GM23338 (cell line): ENCODE measurements at regions not wholly inside any gene's neighbourhood (a gene's known extent, or its start where the extent isn't known, plus 50 kb on each side); places are given as distances from the start of the nearest gene placed in this dataset.

ENCODE experiments used
- ATAC-seq: fragments of 200-7000 bp; cut with Tn5 transposase; 3 replicates; pipeline ENCODE4 v1.9.1; 2020
- DNase-seq: peaks from one replicate; pipeline ENCODE4 v3.0.0-alpha.2; 2015; ENCODE audit warnings: low spot score
- H2AFZ ChIP-seq: fragments of 200-600 bp; sonication (generic); 2 replicates; pipeline ENCODE4 v1.8.0; 2016; ENCODE audit warnings: antibody characterized with exemption, mild to moderate bottlenecking, moderate library complexity
- H3F3A ChIP-seq: fragments of 200-600 bp; sonication (generic); replicated peaks from 2 replicates; pipeline ENCODE4 v1.8.0; 2017; ENCODE audit warnings: antibody characterized with exemption, mixed run types, low read depth
- H3K27ac ChIP-seq: fragments of 200-600 bp; sonication (generic); 2 replicates; pipeline ENCODE4 v1.6.1; 2016; ENCODE audit warnings: low read depth
- H3K27me3 ChIP-seq: fragments of 200-600 bp; sonication (generic); 2 replicates; pipeline ENCODE4 v1.8.0; 2016; ENCODE audit warnings: mild to moderate bottlenecking, mixed run types, moderate library complexity; ENCODE audit not compliant: insufficient read depth
- H3K36me3 ChIP-seq: fragments of 200-600 bp; sonication (generic); 2 replicates; pipeline ENCODE4 v1.8.0; 2016; ENCODE audit warnings: mild to moderate bottlenecking; ENCODE audit not compliant: insufficient read depth
- H3K4me1 ChIP-seq: fragments of 200-600 bp; sonication (generic); 2 replicates; pipeline ENCODE4 v1.8.0; 2016; ENCODE audit warnings: mild to moderate bottlenecking, moderate library complexity; ENCODE audit not compliant: insufficient read depth
- H3K4me2 ChIP-seq: fragments of 200-600 bp; sonication (generic); 2 replicates; pipeline ENCODE4 v1.7.1; 2017; ENCODE audit warnings: mixed run types
- H3K4me3 ChIP-seq: fragments of 200-600 bp; sonication (generic); 2 replicates; pipeline ENCODE4 v1.6.1; 2016; ENCODE audit warnings: mixed run types
- H3K79me2 ChIP-seq: fragments of 200-600 bp; sonication (generic); replicated peaks from 2 replicates; pipeline ENCODE4 v1.8.0; 2017; ENCODE audit warnings: mild to moderate bottlenecking; ENCODE audit not compliant: insufficient read depth
- H3K9me2 ChIP-seq: fragments of 200-600 bp; sonication (generic); 2 replicates; pipeline ENCODE4 v1.8.0; 2017; ENCODE audit not compliant: insufficient read depth
- H4K20me1 ChIP-seq: fragments of 200-600 bp; sonication (generic); replicated peaks from 2 replicates; pipeline ENCODE4 v1.8.0; 2017; ENCODE audit warnings: mild to moderate bottlenecking; ENCODE audit not compliant: insufficient read depth
- H3K27ac Mint-ChIP-seq: 2 replicates; pipeline ENCODE4 v1.8.0; 2020; ENCODE audit warnings: inconsistent platforms, mild to moderate bottlenecking, moderate library complexity, mixed read lengths
- H3K27me3 Mint-ChIP-seq: 3 replicates; pipeline ENCODE4 v1.8.0; 2022; ENCODE audit warnings: low read depth, mild to moderate bottlenecking, moderate library complexity, mixed read lengths, inconsistent platforms; ENCODE audit not compliant: insufficient read depth, poor library complexity
- H3K36me3 Mint-ChIP-seq: 3 replicates; pipeline ENCODE4 v1.8.0; 2021; ENCODE audit warnings: low read depth, mild to moderate bottlenecking, inconsistent platforms, moderate library complexity, mixed read lengths
- H3K4me1 Mint-ChIP-seq: 3 replicates; pipeline ENCODE4 v1.8.0; 2020; ENCODE audit warnings: mild to moderate bottlenecking, inconsistent platforms, mixed read lengths
- H3K4me3 Mint-ChIP-seq: 3 replicates; pipeline ENCODE4 v1.8.0; 2021; ENCODE audit warnings: moderate library complexity, mild to moderate bottlenecking, inconsistent platforms, mixed read lengths
- H3K9me3 Mint-ChIP-seq: 3 replicates; pipeline ENCODE4 v1.8.0; 2020; ENCODE audit warnings: moderate library complexity, mild to moderate bottlenecking, inconsistent platforms, mixed read lengths
- CREB1 ChIP-seq: fragments of 250-450 bp; sonication (Bioruptor Pico); IDR thresholded peaks from 2 replicates; pipeline ENCODE4 v1.5.0; 2020; ENCODE audit warnings: low read depth, mild to moderate bottlenecking, moderate library complexity
- EZH2 ChIP-seq: fragments of 200-600 bp; sonication (generic); IDR thresholded peaks from one replicate; pipeline ENCODE4 v1.8.0; 2017; ENCODE audit warnings: antibody characterized with exemption, mild to moderate bottlenecking, low read depth; ENCODE audit not compliant: unreplicated experiment
- EZH2phosphoT487 ChIP-seq: fragments of 200-600 bp; sonication (generic); IDR thresholded peaks from one replicate; pipeline ENCODE4 v1.8.1; 2018; ENCODE audit warnings: antibody characterized with exemption; ENCODE audit not compliant: unreplicated experiment
- JUNB ChIP-seq: IDR thresholded peaks from one replicate; pipeline ENCODE4 v1.6.1; 2016; ENCODE audit warnings: antibody characterized with exemption; ENCODE audit not compliant: unreplicated experiment
- NANOG ChIP-seq: IDR thresholded peaks from 2 replicates; pipeline ENCODE4 v1.6.1; 2016; ENCODE audit warnings: antibody characterized with exemption, borderline replicate concordance
- POLR2AphosphoS5 ChIP-seq: IDR thresholded peaks from 2 replicates; pipeline ENCODE4 v1.6.1; 2016; ENCODE audit warnings: antibody characterized with exemption, low read depth
- STAT1 ChIP-seq: IDR thresholded peaks from one replicate; pipeline ENCODE4 v1.6.1; 2016; ENCODE audit warnings: antibody characterized with exemption; ENCODE audit not compliant: unreplicated experiment
- ZNF114 ChIP-seq: fragments of 250-450 bp; sonication (Bioruptor Pico); IDR thresholded peaks from 2 replicates; pipeline ENCODE4 v1.5.0; 2020; ENCODE audit warnings: mild to moderate bottlenecking, moderate library complexity
- ZNF331 ChIP-seq: fragments of 250-450 bp; sonication (Bioruptor Pico); IDR thresholded peaks from 2 replicates; pipeline ENCODE4 v1.5.0; 2020; ENCODE audit warnings: low read depth, mild to moderate bottlenecking, moderate library complexity
- TF ChIP-seq, protein P1 (sequence below): IDR thresholded peaks from 2 replicates; pipeline ENCODE4 v1.6.1; 2016; ENCODE audit warnings: antibody characterized with exemption
- TF ChIP-seq, protein P2 (sequence below), 2 experiments: fragments of 200-600 bp in 1 of 2; sonication (generic) in 1 of 2; conservative IDR thresholded peaks; 2 replicates each; pipeline versions ENCODE4 v1.5.1 to v1.6.1; 2016 to 2017; ENCODE audit warnings: antibody characterized with exemption in 2 of 2, low read depth in 2 of 2, mild to moderate bottlenecking in 2 of 2, moderate library complexity in 1 of 2
- TF ChIP-seq, protein P3 (sequence below): IDR thresholded peaks from one replicate; pipeline ENCODE4 v1.6.1; 2018; ENCODE audit warnings: antibody characterized with exemption; ENCODE audit not compliant: unreplicated experiment
- TF ChIP-seq, protein P4 (sequence below): fragments of 250-450 bp; sonication (Bioruptor Pico); IDR thresholded peaks from 2 replicates; pipeline ENCODE4 v1.5.0; 2020; ENCODE audit warnings: mild to moderate bottlenecking, moderate library complexity

DNA sequence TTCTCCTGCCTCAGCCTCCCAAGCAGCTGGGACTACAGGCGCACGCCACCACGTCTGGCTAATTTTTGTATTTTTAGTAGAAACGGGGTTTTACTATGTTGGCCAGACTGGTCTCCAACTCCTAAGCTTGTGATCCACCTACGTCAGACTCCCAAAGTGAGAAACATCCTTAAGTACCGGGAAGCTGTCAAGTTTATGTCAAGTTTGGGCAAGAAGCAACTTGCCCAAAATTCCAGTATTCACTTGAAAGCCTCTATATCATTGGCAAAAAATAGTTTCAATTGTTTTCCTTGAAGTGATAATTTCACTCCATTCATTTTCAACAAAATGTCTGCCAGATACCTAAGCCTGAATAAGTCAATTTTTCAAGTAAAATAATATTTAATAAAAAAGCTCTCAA is 370.0 kb downstream of the FBXO8 start:
- no peaks in the 10 kb centered on the region for H3K4me1 ChIP-seq
- DNase-seq, result no peak
- H3K4me3 ChIP-seq, result no peak overlapping the region
- peaks cover 5% of the 10 kb centered on the region; the same call in 2 of the 3 replicates for H3K4me1 Mint-ChIP-seq
- ATAC-seq, result no peak
- H3K27ac Mint-ChIP-seq, result no peak overlapping the region
- no peak overlapping the region for H2AFZ ChIP-seq
- no peaks in the 10 kb centered on the region for H3K9me2 ChIP-seq
- no peaks in the 10 kb centered on the region for H3K9me3 Mint-ChIP-seq
- H3K79me2 ChIP-seq, result no peaks in the 10 kb centered on the region
- H3K27ac ChIP-seq, result no peak overlapping the region
- no peak overlapping the region for H3K4me3 Mint-ChIP-seq
- no peaks in the 10 kb centered on the region for H3K36me3 ChIP-seq
- no peaks in the 10 kb centered on the region for H4K20me1 ChIP-seq
- H3K4me2 ChIP-seq, result no peak overlapping the region
- no peaks in the 10 kb centered on the region for H3K36me3 Mint-ChIP-seq
- no peaks in the 10 kb centered on the region for H3F3A ChIP-seq
- TF ChIP-seq EZH2, result no peak
- TF ChIP-seq, protein P1, sequence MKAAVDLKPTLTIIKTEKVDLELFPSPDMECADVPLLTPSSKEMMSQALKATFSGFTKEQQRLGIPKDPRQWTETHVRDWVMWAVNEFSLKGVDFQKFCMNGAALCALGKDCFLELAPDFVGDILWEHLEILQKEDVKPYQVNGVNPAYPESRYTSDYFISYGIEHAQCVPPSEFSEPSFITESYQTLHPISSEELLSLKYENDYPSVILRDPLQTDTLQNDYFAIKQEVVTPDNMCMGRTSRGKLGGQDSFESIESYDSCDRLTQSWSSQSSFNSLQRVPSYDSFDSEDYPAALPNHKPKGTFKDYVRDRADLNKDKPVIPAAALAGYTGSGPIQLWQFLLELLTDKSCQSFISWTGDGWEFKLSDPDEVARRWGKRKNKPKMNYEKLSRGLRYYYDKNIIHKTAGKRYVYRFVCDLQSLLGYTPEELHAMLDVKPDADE, result no peak
- TF ChIP-seq, protein P2, sequence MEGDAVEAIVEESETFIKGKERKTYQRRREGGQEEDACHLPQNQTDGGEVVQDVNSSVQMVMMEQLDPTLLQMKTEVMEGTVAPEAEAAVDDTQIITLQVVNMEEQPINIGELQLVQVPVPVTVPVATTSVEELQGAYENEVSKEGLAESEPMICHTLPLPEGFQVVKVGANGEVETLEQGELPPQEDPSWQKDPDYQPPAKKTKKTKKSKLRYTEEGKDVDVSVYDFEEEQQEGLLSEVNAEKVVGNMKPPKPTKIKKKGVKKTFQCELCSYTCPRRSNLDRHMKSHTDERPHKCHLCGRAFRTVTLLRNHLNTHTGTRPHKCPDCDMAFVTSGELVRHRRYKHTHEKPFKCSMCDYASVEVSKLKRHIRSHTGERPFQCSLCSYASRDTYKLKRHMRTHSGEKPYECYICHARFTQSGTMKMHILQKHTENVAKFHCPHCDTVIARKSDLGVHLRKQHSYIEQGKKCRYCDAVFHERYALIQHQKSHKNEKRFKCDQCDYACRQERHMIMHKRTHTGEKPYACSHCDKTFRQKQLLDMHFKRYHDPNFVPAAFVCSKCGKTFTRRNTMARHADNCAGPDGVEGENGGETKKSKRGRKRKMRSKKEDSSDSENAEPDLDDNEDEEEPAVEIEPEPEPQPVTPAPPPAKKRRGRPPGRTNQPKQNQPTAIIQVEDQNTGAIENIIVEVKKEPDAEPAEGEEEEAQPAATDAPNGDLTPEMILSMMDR (conservative IDR thresholded peaks at IDR 0.05; ENCODE audit: low read depth in 2 of 2), result no peak
- no peak for TF ChIP-seq ZNF331 (CRISPR knock-in tag)
- no peak for TF ChIP-seq STAT1
- TF ChIP-seq JUNB, result no peak
- no peak for TF ChIP-seq CREB1
- TF ChIP-seq POLR2AphosphoS5, result no peak
- TF ChIP-seq EZH2phosphoT487, result no peak
- TF ChIP-seq, protein P3, sequence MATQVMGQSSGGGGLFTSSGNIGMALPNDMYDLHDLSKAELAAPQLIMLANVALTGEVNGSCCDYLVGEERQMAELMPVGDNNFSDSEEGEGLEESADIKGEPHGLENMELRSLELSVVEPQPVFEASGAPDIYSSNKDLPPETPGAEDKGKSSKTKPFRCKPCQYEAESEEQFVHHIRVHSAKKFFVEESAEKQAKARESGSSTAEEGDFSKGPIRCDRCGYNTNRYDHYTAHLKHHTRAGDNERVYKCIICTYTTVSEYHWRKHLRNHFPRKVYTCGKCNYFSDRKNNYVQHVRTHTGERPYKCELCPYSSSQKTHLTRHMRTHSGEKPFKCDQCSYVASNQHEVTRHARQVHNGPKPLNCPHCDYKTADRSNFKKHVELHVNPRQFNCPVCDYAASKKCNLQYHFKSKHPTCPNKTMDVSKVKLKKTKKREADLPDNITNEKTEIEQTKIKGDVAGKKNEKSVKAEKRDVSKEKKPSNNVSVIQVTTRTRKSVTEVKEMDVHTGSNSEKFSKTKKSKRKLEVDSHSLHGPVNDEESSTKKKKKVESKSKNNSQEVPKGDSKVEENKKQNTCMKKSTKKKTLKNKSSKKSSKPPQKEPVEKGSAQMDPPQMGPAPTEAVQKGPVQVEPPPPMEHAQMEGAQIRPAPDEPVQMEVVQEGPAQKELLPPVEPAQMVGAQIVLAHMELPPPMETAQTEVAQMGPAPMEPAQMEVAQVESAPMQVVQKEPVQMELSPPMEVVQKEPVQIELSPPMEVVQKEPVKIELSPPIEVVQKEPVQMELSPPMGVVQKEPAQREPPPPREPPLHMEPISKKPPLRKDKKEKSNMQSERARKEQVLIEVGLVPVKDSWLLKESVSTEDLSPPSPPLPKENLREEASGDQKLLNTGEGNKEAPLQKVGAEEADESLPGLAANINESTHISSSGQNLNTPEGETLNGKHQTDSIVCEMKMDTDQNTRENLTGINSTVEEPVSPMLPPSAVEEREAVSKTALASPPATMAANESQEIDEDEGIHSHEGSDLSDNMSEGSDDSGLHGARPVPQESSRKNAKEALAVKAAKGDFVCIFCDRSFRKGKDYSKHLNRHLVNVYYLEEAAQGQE, result no peak
- TF ChIP-seq NANOG, result no peak
- no peak for TF ChIP-seq ZNF114 (CRISPR knock-in tag)
- TF ChIP-seq, protein P4, sequence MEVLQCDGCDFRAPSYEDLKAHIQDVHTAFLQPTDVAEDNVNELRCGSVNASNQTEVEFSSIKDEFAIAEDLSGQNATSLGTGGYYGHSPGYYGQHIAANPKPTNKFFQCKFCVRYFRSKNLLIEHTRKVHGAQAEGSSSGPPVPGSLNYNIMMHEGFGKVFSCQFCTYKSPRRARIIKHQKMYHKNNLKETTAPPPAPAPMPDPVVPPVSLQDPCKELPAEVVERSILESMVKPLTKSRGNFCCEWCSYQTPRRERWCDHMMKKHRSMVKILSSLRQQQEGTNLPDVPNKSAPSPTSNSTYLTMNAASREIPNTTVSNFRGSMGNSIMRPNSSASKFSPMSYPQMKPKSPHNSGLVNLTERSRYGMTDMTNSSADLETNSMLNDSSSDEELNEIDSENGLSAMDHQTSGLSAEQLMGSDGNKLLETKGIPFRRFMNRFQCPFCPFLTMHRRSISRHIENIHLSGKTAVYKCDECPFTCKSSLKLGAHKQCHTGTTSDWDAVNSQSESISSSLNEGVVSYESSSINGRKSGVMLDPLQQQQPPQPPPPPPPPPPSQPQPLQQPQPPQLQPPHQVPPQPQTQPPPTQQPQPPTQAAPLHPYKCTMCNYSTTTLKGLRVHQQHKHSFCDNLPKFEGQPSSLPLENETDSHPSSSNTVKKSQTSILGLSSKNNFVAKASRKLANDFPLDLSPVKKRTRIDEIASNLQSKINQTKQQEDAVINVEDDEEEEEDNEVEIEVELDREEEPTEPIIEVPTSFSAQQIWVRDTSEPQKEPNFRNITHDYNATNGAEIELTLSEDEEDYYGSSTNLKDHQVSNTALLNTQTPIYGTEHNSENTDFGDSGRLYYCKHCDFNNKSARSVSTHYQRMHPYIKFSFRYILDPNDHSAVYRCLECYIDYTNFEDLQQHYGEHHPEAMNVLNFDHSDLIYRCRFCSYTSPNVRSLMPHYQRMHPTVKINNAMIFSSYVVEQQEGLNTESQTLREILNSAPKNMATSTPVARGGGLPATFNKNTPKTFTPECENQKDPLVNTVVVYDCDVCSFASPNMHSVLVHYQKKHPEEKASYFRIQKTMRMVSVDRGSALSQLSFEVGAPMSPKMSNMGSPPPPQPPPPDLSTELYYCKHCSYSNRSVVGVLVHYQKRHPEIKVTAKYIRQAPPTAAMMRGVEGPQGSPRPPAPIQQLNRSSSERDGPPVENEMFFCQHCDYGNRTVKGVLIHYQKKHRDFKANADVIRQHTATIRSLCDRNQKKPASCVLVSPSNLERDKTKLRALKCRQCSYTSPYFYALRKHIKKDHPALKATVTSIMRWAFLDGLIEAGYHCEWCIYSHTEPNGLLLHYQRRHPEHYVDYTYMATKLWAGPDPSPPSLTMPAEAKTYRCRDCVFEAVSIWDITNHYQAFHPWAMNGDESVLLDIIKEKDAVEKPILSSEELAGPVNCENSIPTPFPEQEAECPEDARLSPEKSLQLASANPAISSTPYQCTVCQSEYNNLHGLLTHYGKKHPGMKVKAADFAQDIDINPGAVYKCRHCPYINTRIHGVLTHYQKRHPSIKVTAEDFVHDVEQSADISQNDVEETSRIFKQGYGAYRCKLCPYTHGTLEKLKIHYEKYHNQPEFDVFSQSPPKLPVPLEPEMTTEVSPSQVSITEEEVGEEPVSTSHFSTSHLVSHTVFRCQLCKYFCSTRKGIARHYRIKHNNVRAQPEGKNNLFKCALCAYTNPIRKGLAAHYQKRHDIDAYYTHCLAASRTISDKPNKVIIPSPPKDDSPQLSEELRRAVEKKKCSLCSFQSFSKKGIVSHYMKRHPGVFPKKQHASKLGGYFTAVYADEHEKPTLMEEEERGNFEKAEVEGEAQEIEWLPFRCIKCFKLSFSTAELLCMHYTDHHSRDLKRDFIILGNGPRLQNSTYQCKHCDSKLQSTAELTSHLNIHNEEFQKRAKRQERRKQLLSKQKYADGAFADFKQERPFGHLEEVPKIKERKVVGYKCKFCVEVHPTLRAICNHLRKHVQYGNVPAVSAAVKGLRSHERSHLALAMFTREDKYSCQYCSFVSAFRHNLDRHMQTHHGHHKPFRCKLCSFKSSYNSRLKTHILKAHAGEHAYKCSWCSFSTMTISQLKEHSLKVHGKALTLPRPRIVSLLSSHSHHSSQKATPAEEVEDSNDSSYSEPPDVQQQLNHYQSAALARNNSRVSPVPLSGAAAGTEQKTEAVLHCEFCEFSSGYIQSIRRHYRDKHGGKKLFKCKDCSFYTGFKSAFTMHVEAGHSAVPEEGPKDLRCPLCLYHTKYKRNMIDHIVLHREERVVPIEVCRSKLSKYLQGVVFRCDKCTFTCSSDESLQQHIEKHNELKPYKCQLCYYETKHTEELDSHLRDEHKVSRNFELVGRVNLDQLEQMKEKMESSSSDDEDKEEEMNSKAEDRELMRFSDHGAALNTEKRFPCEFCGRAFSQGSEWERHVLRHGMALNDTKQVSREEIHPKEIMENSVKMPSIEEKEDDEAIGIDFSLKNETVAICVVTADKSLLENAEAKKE (CRISPR knock-in tag), result no peak
- no peaks in the 10 kb centered on the region for H3K27me3 Mint-ChIP-seq
- H3K27me3 ChIP-seq, result no peaks in the 10 kb centered on the region
